Erythroblast (primary cell): ENCODE measurements at regions not wholly inside any gene's neighbourhood (a gene's known extent, or its start where the extent isn't known, plus 50 kb on each side); places are given as distances from the start of the nearest gene placed in this dataset.

Source experiments
- GATA1 ChIP-seq: IDR thresholded peaks from 2 replicates; pipeline ENCODE4 v1.6.1; 2011; ENCODE audit warnings: low read depth, mild to moderate bottlenecking, control low read depth, low read length, moderate library complexity
- POLR2A ChIP-seq: IDR thresholded peaks from 2 replicates; pipeline ENCODE4 v1.6.1; 2011; ENCODE audit warnings: mild to moderate bottlenecking, low read length

DNA sequence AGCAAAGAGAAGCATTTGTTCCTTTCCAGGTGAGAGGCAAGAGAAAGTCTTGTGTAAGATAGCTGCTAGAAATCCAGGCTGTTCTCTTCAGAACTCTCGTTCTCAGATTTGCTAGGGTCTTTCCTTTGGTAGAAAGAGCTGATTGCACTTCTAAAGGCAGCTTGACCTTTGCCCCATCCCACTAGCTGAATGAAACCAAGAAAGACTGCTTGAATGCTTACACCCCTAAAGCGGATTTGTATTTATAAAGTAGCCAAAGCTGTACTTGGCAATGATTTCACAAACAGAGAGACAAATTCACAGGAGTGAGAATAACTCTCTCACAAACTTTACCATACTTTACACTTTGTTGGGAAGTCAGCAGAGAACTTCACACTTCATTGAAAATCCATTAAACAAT is 424.1 kb downstream of the TTLL7 start:
- TF ChIP-seq POLR2A (no peak), GATA1 (no peak)
